Retinal pigment epithelial cell (primary cell): ENCODE measurements at regions not wholly inside any gene's neighbourhood (a gene's known extent, or its start where the extent isn't known, plus 50 kb on each side); places are given as distances from the start of the nearest gene placed in this dataset.

Experiments
- DNase-seq: peaks from one replicate; pipeline ENCODE4 v3.0.0-alpha.2; 2010; ENCODE audit warnings: low read depth
- H3K4me3 ChIP-seq: 2 replicates; pipeline ENCODE4 v1.5.1; 2011; ENCODE audit warnings: mild to moderate bottlenecking, low read length, control low read depth, moderate library complexity
- CTCF ChIP-seq: conservative IDR thresholded peaks from 2 replicates; pipeline ENCODE4 v1.5.1; 2011; ENCODE audit warnings: low read depth, low read length, control low read depth, inconsistent platforms

GRCh38 chr5:123790226-123790625 is 278.2 kb downstream of the CSNK1G3 start:
- no peak for DNase-seq
- TF ChIP-seq CTCF = no peak
- H3K4me3 ChIP-seq = no peak overlapping the region

GRCh38 chr5:123787635-123788034 is 275.7 kb downstream of the CSNK1G3 start:
- no peak for TF ChIP-seq CTCF

GRCh38 chr5:123787136-123787535 is 275.2 kb downstream of the CSNK1G3 start:
- no peak for TF ChIP-seq CTCF
- no peak for DNase-seq
- H3K4me3 ChIP-seq = no peak overlapping the region

More at GRCh38 chr5:123787635-123788034, 275.7 kb downstream of the CSNK1G3 start:
- H3K4me3 ChIP-seq = no peak overlapping the region
- no peak for DNase-seq

GRCh38 chr5:123786411-123786810 is 274.4 kb downstream of the CSNK1G3 start:
- no peak for TF ChIP-seq CTCF

GRCh38 chr5:123785162-123786071 is 273.4 kb downstream of the CSNK1G3 start:
- TF ChIP-seq CTCF = no peak
- no peak overlapping the region for H3K4me3 ChIP-seq
- DNase-seq = no peak

More at GRCh38 chr5:123786411-123786810, 274.4 kb downstream of the CSNK1G3 start:
- no peak for DNase-seq
- no peak overlapping the region for H3K4me3 ChIP-seq

GRCh38 chr5:123783421-123783820 is 271.4 kb downstream of the CSNK1G3 start:
- H3K4me3 ChIP-seq = no peak overlapping the region
- no peak for DNase-seq
- TF ChIP-seq CTCF = no peak

GRCh38 chr5:123778641-123779040 is 266.7 kb downstream of the CSNK1G3 start:
- no peak for TF ChIP-seq CTCF
- H3K4me3 ChIP-seq = no peak overlapping the region
- no peak for DNase-seq
